ENCODE measurements at regions not wholly inside any gene's neighbourhood (a gene's known extent, or its start where the extent isn't known, plus 50 kb on each side); places are given as distances from the start of the nearest gene placed in this dataset.

DNA sequence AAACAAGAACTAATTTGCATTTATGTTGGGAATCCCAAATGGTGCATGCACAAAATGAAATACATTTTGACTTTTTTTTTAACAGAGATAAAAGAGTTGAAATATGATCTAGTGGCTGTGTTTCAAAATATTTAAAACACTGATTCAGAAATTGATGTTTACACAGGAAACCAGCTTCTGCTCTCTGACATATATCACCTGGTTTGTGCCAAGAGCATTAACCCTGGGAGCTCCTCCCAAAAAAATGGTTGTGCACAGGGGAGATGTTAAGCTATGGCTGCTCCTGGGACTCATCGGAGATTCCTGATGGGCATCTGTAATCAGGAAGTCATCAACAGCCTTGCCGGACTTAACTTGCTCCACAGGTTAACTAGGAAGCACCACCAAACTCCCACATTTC, 65.2 kb upstream of the MAL start:
- H2BK20ac ChIP-seq (ENCODE audit: low read depth, low read length): no peak overlapping the region
- no peak overlapping the region for H3K4ac ChIP-seq (ENCODE audit: low read depth, low read length)
- no peak overlapping the region for H2BK120ac ChIP-seq (ENCODE audit: low read depth, low read length)
- WGBS, 2 experiments (ENCODE audit: extremely low coverage in 2 of 2, insufficient read length in 1 of 2): no CpG with 5 or more reads among the region's 2 CpGs
- no peak overlapping the region for H2AFZ ChIP-seq (replicated peaks; ENCODE audit: low read length, poor library complexity)
- H2AK9ac ChIP-seq (replicated peaks; ENCODE audit: low read depth, low read length, poor library complexity): no peak overlapping the region
- ChIA-PET CTCF (interaction anchor here (0.6 kb wide), 1 partner anchor 36 kb away, joined by 6 read pairs; no protein-coding TSS in a partner anchor), POLR2A (ENCODE audit: unreplicated experiment) (no interaction called here)
- intact Hi-C loops (cut with micrococcal nuclease): no loop called here
- no peak overlapping the region for H2BK5ac ChIP-seq (ENCODE audit: low read depth, low read length, poor library complexity, severe bottlenecking)
- no peaks in the 10 kb centered on the region for H3K36me3 ChIP-seq (ENCODE audit: control insufficient read depth, insufficient read depth, low read length)
- H2AK5ac ChIP-seq (ENCODE audit: low read depth, low read length): no peak overlapping the region
- no peak overlapping the region for H3K56ac ChIP-seq (ENCODE audit: extremely low read depth, insufficient read depth, low read length)
- DNase-seq (no peak), ATAC-seq (ENCODE audit: low read depth) (no peak)
- no peak overlapping the region for H3K9ac ChIP-seq (ENCODE audit: low read depth, low read length)
- H3K4me3 ChIP-seq (ENCODE audit: insufficient read depth, low read depth, low read length): no peak overlapping the region
- H4K5ac ChIP-seq (ENCODE audit: low read depth, low read length): no peak overlapping the region
- no peaks in the 10 kb centered on the region for H3K4me1 ChIP-seq (ENCODE audit: control insufficient read depth, insufficient read depth, low read length)
- in situ Hi-C loops (cut with MboI; ENCODE audit: low sequenced_read_pairs): no loop called here
- TF ChIP-seq RFX5 (IDR thresholded peaks at IDR 0.05; ENCODE audit: low read depth, low read length): no peak
- TF ChIP-seq, protein P1, sequence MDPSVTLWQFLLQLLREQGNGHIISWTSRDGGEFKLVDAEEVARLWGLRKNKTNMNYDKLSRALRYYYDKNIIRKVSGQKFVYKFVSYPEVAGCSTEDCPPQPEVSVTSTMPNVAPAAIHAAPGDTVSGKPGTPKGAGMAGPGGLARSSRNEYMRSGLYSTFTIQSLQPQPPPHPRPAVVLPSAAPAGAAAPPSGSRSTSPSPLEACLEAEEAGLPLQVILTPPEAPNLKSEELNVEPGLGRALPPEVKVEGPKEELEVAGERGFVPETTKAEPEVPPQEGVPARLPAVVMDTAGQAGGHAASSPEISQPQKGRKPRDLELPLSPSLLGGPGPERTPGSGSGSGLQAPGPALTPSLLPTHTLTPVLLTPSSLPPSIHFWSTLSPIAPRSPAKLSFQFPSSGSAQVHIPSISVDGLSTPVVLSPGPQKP (IDR thresholded peaks at IDR 0.05; ENCODE audit: borderline replicate concordance, low read depth, low read length): no peak
- TF ChIP-seq, protein P2, sequence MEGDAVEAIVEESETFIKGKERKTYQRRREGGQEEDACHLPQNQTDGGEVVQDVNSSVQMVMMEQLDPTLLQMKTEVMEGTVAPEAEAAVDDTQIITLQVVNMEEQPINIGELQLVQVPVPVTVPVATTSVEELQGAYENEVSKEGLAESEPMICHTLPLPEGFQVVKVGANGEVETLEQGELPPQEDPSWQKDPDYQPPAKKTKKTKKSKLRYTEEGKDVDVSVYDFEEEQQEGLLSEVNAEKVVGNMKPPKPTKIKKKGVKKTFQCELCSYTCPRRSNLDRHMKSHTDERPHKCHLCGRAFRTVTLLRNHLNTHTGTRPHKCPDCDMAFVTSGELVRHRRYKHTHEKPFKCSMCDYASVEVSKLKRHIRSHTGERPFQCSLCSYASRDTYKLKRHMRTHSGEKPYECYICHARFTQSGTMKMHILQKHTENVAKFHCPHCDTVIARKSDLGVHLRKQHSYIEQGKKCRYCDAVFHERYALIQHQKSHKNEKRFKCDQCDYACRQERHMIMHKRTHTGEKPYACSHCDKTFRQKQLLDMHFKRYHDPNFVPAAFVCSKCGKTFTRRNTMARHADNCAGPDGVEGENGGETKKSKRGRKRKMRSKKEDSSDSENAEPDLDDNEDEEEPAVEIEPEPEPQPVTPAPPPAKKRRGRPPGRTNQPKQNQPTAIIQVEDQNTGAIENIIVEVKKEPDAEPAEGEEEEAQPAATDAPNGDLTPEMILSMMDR (conservative IDR thresholded peaks at IDR 0.05; ENCODE audit: low read depth, low read length): no peak
- TF ChIP-seq MAZ (IDR thresholded peaks at IDR 0.05; ENCODE audit: borderline replicate concordance, low read depth, low read length): no peak
- no peak for TF ChIP-seq BHLHE40 (IDR thresholded peaks at IDR 0.05; ENCODE audit: low read depth, low read length)
- no peak for TF ChIP-seq USF2 (IDR thresholded peaks at IDR 0.05; ENCODE audit: low read depth, low read length)
- no peak for TF ChIP-seq SMC3 (IDR thresholded peaks at IDR 0.05; ENCODE audit: low read depth, low read length)
- H2BK15ac ChIP-seq (ENCODE audit: low read depth, low read length): no peak overlapping the region
- peaks cover 4% of the 10 kb centered on the region; the same call in 1 of the 2 replicates for H3K27me3 ChIP-seq (ENCODE audit: control insufficient read depth, insufficient read depth, low read length)
- no peaks in the 10 kb centered on the region for H3K79me1 ChIP-seq (ENCODE audit: low read depth in 1 of 2, low read length in 2 of 2)
- no peak overlapping the region for H4K91ac ChIP-seq (ENCODE audit: insufficient read depth, low read depth, low read length)
- dilution Hi-C loops (cut with HindIII; ENCODE audit: low sequenced_read_pairs, unreplicated experiment): no loop called here
- no peak overlapping the region for H3K14ac ChIP-seq (replicated peaks; ENCODE audit: low read depth, low read length)
- no peak overlapping the region for H3K18ac ChIP-seq (ENCODE audit: low read depth, low read length)
- H3K9me1 ChIP-seq (ENCODE audit: insufficient read depth, low read length): no peaks in the 10 kb centered on the region
- no peak overlapping the region for H3K27ac ChIP-seq (ENCODE audit: insufficient read depth, low read length)
- H4K8ac ChIP-seq (ENCODE audit: low read depth in 2 of 2, low read length in 2 of 2): no peak overlapping the region
- H3K9me3 ChIP-seq (ENCODE audit: control insufficient read depth, insufficient read depth, low read length): no peaks in the 10 kb centered on the region
- no peak overlapping the region for H3K23ac ChIP-seq (ENCODE audit: low read depth, low read length)
- BruUV-seq (replicated peaks): no TSS peak
- no peaks in the 10 kb centered on the region for H4K20me1 ChIP-seq (ENCODE audit: insufficient read depth, low read length)
- H3K4me2 ChIP-seq (ENCODE audit: low read depth, low read length): no peak overlapping the region
